ENCODE measurements at regions not wholly inside any gene's neighbourhood (a gene's known extent, or its start where the extent isn't known, plus 50 kb on each side); places are given as distances from the start of the nearest gene placed in this dataset.

- TF ChIP-seq CTCF (IDR thresholded peaks at IDR 0.05; ENCODE audit: low read depth, low read length, poor library complexity, severe bottlenecking), result no peak
- no peak for TF ChIP-seq EZH2phosphoT487 (IDR thresholded peaks at IDR 0.05; ENCODE audit: borderline replicate concordance, low read length)
These were observed 270.0 kb downstream of the SLC4A3 start for GRCh38 chr2:219897456-219897855.
